ENCODE measurements at regions not wholly inside any gene's neighbourhood (a gene's known extent, or its start where the extent isn't known, plus 50 kb on each side); places are given as distances from the start of the nearest gene placed in this dataset.
A peak's percentile ranks its signal among the peaks of the same experiment; 100 is the strongest.

DNA sequence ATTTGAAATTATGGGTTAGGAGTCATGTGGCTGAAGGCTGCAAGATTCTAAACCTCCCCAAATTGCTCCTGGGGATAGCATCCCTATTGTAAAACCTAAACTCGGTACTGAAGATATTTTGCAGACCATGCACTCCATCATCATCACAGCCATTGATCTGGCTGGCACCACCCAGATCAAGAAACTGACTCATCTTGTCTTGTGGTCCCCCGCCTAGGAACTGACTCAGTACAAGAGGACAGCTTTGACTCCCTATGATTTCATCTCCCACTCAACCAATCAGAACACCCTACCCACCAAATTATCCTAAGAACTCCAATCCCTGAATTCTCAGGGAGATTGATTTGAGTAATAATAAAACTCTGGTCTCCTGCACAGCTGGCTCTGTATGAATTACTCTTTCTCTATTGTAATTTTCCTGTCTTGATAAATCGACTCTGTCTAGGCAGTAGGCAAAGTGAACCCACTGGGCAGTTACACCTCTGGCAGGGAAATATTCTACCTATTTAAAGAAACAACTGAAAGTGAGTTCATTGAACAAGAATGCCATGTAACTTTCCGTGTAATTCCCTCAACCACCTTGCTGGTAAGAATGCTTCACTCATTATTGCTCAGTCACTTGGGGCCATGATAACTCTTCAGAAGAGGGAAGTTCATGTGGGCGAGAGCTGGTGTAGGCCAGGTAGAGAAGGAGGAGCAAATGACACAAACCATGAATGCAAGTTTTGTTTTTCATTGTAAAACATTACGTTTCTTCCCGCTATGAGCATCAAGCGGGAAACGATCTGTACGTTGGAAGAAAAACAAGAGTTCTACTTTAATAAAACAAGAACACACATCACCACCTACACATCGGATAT, 602.9 kb upstream of the ARID1B start:
- no peaks in the 10 kb centered on the region for H4K20me1 ChIP-seq (ENCODE audit: control insufficient read depth, extremely low read depth, insufficient read depth, low read length)
- H3K27me3 ChIP-seq (ENCODE audit: control insufficient read depth, extremely low read depth, insufficient read depth, low read length) = no peaks in the 10 kb centered on the region
- no peak overlapping the region for H3K9ac ChIP-seq (ENCODE audit: control insufficient read depth, extremely low read depth, insufficient read depth, low read length)
- no peak overlapping the region for H3K4me3 ChIP-seq (ENCODE audit: control insufficient read depth in 2 of 3, extremely low read depth in 1 of 3, insufficient read depth in 2 of 3, low read depth in 1 of 3, low read length in 3 of 3)
- H2AFZ ChIP-seq (ENCODE audit: control insufficient read depth, low read length) = no peak overlapping the region
- H3K9me1 ChIP-seq (ENCODE audit: control insufficient read depth, extremely low read depth, insufficient read depth, low read length) = no peaks in the 10 kb centered on the region
- no peaks in the 10 kb centered on the region for H3K4me1 ChIP-seq (ENCODE audit: control insufficient read depth, extremely low read depth, insufficient read depth, low read length)
- dilution Hi-C loops (cut with MboI; ENCODE audit: extremely low pct_ligation_motif_present, low sequenced_read_pairs) = no loop called here
- no peak for DNase-seq (ENCODE audit: low read depth, low spot score)
- H3K79me2 ChIP-seq (ENCODE audit: control insufficient read depth, insufficient read depth, low read length) = no peaks in the 10 kb centered on the region
- no peak overlapping the region for H3K27ac ChIP-seq (ENCODE audit: control insufficient read depth, insufficient read depth, low read length)
- H3K4me2 ChIP-seq (ENCODE audit: control insufficient read depth, extremely low read depth, insufficient read depth, low read depth, low read length) = no peak overlapping the region
- no peaks in the 10 kb centered on the region for H3K9me3 ChIP-seq (ENCODE audit: control insufficient read depth, low read depth, low read length)
- peak; percentile 48 for FAIRE-seq
- TF ChIP-seq EZH2 (IDR thresholded peaks at IDR 0.05; ENCODE audit: low read length) = no peak
- TF ChIP-seq, protein P1, sequence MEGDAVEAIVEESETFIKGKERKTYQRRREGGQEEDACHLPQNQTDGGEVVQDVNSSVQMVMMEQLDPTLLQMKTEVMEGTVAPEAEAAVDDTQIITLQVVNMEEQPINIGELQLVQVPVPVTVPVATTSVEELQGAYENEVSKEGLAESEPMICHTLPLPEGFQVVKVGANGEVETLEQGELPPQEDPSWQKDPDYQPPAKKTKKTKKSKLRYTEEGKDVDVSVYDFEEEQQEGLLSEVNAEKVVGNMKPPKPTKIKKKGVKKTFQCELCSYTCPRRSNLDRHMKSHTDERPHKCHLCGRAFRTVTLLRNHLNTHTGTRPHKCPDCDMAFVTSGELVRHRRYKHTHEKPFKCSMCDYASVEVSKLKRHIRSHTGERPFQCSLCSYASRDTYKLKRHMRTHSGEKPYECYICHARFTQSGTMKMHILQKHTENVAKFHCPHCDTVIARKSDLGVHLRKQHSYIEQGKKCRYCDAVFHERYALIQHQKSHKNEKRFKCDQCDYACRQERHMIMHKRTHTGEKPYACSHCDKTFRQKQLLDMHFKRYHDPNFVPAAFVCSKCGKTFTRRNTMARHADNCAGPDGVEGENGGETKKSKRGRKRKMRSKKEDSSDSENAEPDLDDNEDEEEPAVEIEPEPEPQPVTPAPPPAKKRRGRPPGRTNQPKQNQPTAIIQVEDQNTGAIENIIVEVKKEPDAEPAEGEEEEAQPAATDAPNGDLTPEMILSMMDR (optimal IDR thresholded peaks at IDR 0.05 in 1 of 3, IDR thresholded peaks at IDR 0.05 in 1 of 3, conservative IDR thresholded peaks at IDR 0.05 in 1 of 3; ENCODE audit: extremely low read depth in 1 of 3, insufficient read depth in 2 of 3, low read length in 3 of 3) = no peak
- H3K36me3 ChIP-seq (ENCODE audit: control insufficient read depth in 2 of 2, extremely low read depth in 1 of 2, insufficient read depth in 2 of 2, low read length in 2 of 2) = no peaks in the 10 kb centered on the region

GRCh38 chr6:156169371-156169770, 607.8 kb upstream of the ARID1B start:
- no peaks in the 10 kb centered on the region for H3K27me3 ChIP-seq (ENCODE audit: control insufficient read depth, extremely low read depth, insufficient read depth, low read length)
- peaks cover 6% of the 10 kb centered on the region for H3K4me1 ChIP-seq (ENCODE audit: control insufficient read depth, extremely low read depth, insufficient read depth, low read length)
- no peak overlapping the region for H3K9ac ChIP-seq (ENCODE audit: control insufficient read depth, extremely low read depth, insufficient read depth, low read length)
- no peak overlapping the region for H2AFZ ChIP-seq (ENCODE audit: control insufficient read depth, low read length)
- no peak overlapping the region for H3K4me2 ChIP-seq (ENCODE audit: control insufficient read depth, extremely low read depth, insufficient read depth, low read depth, low read length)
- dilution Hi-C loops (cut with MboI; ENCODE audit: extremely low pct_ligation_motif_present, low sequenced_read_pairs) = no loop called here
- DNase-seq (ENCODE audit: low read depth, low spot score) (no peak), FAIRE-seq (no peak)
- no peak overlapping the region for H3K4me3 ChIP-seq (ENCODE audit: control insufficient read depth in 2 of 3, extremely low read depth in 1 of 3, insufficient read depth in 2 of 3, low read depth in 1 of 3, low read length in 3 of 3)
- H3K9me1 ChIP-seq (ENCODE audit: control insufficient read depth, extremely low read depth, insufficient read depth, low read length) = no peaks in the 10 kb centered on the region
- H3K79me2 ChIP-seq (ENCODE audit: control insufficient read depth, insufficient read depth, low read length) = no peaks in the 10 kb centered on the region
- H3K9me3 ChIP-seq (ENCODE audit: control insufficient read depth, low read depth, low read length) = no peaks in the 10 kb centered on the region
- H4K20me1 ChIP-seq (ENCODE audit: control insufficient read depth, extremely low read depth, insufficient read depth, low read length) = no peaks in the 10 kb centered on the region
- H3K27ac ChIP-seq (ENCODE audit: control insufficient read depth, insufficient read depth, low read length) = no peak overlapping the region
- TF ChIP-seq EZH2 (IDR thresholded peaks at IDR 0.05; ENCODE audit: low read length) = no peak
- TF ChIP-seq, protein P1 (optimal IDR thresholded peaks at IDR 0.05 in 1 of 3, IDR thresholded peaks at IDR 0.05 in 1 of 3, conservative IDR thresholded peaks at IDR 0.05 in 1 of 3; ENCODE audit: extremely low read depth in 1 of 3, insufficient read depth in 2 of 3, low read length in 3 of 3) = no peak
- H3K36me3 ChIP-seq (ENCODE audit: control insufficient read depth in 2 of 2, extremely low read depth in 1 of 2, insufficient read depth in 2 of 2, low read length in 2 of 2) = no peaks in the 10 kb centered on the region

Measured in keratinocyte (primary cell).